DND-41 (cell line): ENCODE measurements at regions not wholly inside any gene's neighbourhood (a gene's known extent, or its start where the extent isn't known, plus 50 kb on each side); places are given as distances from the start of the nearest gene placed in this dataset.
"Not testable (repeated sequence)": the region's sequence is repeated elsewhere in the genome, so short reads cannot be mapped to it uniquely, and the experiment has no call there.

ENCODE experiments used
- EZH2 ChIP-seq: IDR thresholded peaks from 3 replicates; pipeline ENCODE4 v1.6.1; 2012; ENCODE audit warnings: borderline replicate concordance, low read depth, mild to moderate bottlenecking, moderate library complexity, low read length, inconsistent platforms; ENCODE audit not compliant: severe bottlenecking
- TF ChIP-seq, protein P1 (sequence below): IDR thresholded peaks from 2 replicates; pipeline ENCODE4 v1.5.1; 2012; ENCODE audit warnings: borderline replicate concordance, low read length, moderate library complexity, mild to moderate bottlenecking; ENCODE audit not compliant: poor library complexity, severe bottlenecking; ENCODE audit errors: extremely low read depth

DNA sequence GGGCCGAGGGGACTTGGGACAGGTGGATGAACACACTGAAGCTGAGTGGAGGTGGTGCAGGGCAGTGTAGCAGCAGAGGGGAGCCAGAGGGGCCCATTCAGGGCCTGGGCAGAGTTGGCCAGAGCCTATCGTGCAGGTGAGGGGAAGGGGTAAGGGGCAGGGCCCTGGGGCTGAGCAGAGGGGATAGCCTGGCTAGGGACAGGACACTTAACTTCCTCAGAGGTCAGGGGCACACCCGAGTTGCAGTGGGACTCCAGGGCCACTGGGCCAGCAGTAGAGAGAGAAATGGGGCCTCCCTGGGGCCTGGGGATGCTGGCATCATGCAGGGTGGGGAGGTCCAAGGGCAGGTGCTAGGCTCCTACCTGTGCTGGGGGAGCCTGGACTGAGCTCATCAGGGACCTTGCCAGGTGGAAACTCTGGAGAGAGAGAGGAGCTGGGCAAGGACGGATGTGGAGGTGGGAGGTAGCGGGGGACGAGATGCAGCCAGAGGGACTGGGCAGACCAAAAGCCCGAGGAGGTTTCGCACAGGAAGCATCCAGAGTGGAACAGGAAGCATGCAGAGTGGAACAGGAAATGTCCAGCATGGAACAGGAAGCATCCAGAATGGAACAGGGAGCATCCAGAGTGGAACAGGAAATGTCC is 104.0 kb downstream of the TMEM121 start:
- TF ChIP-seq, protein P1, sequence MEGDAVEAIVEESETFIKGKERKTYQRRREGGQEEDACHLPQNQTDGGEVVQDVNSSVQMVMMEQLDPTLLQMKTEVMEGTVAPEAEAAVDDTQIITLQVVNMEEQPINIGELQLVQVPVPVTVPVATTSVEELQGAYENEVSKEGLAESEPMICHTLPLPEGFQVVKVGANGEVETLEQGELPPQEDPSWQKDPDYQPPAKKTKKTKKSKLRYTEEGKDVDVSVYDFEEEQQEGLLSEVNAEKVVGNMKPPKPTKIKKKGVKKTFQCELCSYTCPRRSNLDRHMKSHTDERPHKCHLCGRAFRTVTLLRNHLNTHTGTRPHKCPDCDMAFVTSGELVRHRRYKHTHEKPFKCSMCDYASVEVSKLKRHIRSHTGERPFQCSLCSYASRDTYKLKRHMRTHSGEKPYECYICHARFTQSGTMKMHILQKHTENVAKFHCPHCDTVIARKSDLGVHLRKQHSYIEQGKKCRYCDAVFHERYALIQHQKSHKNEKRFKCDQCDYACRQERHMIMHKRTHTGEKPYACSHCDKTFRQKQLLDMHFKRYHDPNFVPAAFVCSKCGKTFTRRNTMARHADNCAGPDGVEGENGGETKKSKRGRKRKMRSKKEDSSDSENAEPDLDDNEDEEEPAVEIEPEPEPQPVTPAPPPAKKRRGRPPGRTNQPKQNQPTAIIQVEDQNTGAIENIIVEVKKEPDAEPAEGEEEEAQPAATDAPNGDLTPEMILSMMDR, result not testable (repeated sequence)
- not testable (repeated sequence) for TF ChIP-seq EZH2
